ENCODE measurements at regions not wholly inside any gene's neighbourhood (a gene's known extent, or its start where the extent isn't known, plus 50 kb on each side); places are given as distances from the start of the nearest gene placed in this dataset.

DNA sequence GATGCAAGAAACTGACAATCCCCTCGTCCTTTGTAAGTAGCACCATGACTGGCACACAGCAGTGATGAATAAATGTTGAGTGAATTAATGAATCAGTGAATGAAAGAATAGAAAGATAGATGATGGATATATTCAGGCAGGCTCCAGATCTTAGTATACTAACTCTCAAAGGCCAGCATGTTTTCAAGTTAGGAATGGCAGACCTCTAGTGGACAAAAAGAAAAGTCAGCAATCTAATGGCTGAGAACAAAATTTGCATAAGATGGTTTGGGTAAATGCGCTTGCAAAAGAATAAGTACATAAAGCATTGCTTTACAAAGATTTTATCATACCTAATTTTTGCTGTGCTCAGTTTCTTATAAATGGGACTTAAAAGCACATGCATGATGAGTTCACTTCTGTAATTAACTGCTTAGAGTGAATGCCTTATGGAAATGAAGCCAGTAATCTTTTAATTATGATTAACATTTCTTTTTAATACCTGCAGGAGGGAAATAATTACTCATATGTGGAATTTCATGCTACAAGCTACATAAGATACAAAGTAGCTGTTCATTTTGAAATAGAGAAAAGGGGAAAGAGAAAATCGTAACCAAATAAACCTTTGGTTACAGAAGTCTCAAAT, 126.9 kb upstream of the GPRIN3 start:
- Histone ChIP-seq H3K27me3 (ENCODE audit: insufficient read depth, poor library complexity, severe bottlenecking) (no peaks in the 10 kb centered on the region), H3K4me3 (replicated peaks; ENCODE audit: insufficient read depth, low read length) (no peak overlapping the region), H3K27ac (replicated peaks) (no peak overlapping the region)
- DNase-seq (ENCODE audit: low read depth in 1 of 2, low spot score in 1 of 2), result peak in 1 of 2 experiments; percentile 11
- TF ChIP-seq GABPA (IDR thresholded peaks at IDR 0.05; ENCODE audit: low read depth) (no peak), POLR2AphosphoS5 (IDR thresholded peaks at IDR 0.05; ENCODE audit: low read depth) (no peak), SPI1 (IDR thresholded peaks at IDR 0.05; ENCODE audit: borderline replicate concordance, low read depth) (no peak), CTCF (IDR thresholded peaks at IDR 0.05; ENCODE audit: insufficient read depth, low read length) (peak; percentile 33), REST (IDR thresholded peaks at IDR 0.05; ENCODE audit: insufficient replicate concordance, low read depth) (no peak)

DNA sequence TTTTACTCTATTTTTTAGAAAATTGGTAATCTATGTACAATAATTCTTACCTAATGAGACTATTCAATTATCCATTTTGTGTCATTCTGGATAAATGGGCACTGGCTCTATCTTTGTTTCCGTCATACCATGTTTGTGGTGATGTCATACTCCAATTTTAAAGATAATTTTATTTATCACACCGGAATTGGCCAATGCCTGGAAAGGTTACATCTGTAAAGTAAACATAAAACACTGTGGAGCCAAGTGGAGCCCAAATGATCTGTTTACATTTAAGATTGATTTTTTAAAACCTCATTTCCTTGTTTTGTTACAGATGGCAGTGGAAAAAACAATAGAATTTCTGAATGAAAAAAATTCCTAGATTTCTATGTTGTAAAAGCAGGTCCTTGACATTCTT, 120.2 kb upstream of the GPRIN3 start:
- TF ChIP-seq SPI1 (IDR thresholded peaks at IDR 0.05; ENCODE audit: borderline replicate concordance, low read depth), result no peak
- no peak for TF ChIP-seq GABPA (IDR thresholded peaks at IDR 0.05; ENCODE audit: low read depth)
- no peak for TF ChIP-seq REST (IDR thresholded peaks at IDR 0.05; ENCODE audit: insufficient replicate concordance, low read depth)
- TF ChIP-seq CTCF (IDR thresholded peaks at IDR 0.05; ENCODE audit: insufficient read depth, low read length), result no peak
- TF ChIP-seq POLR2AphosphoS5 (IDR thresholded peaks at IDR 0.05; ENCODE audit: low read depth), result no peak
- Histone ChIP-seq H3K4me3 (replicated peaks; ENCODE audit: insufficient read depth, low read length) (no peak overlapping the region), H3K27me3 (ENCODE audit: insufficient read depth, poor library complexity, severe bottlenecking) (no peaks in the 10 kb centered on the region), H3K27ac (replicated peaks) (no peak overlapping the region)
- DNase-seq (ENCODE audit: low read depth in 1 of 2, low spot score in 1 of 2), result no peak

DNA sequence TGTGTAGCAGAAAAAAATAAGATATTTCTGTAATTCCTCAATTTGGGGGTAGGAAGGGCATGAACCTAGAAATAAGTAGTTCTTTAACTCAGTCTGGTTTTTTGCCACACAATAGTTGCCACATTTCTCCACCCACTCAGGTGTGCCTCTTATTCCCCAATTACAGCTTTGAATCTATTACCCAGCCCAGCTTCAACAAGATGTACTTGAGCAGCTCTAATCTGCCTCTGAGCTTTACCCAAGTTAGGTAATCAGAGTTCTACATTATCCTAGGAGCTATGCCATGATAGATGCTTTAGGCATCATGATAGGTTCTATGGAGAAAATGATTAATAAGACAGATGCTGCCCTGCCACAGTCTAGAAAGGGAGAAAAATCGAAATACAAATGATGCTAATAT, 117.4 kb upstream of the GPRIN3 start:
- Histone ChIP-seq H3K27me3 (ENCODE audit: insufficient read depth, poor library complexity, severe bottlenecking) (no peaks in the 10 kb centered on the region), H3K27ac (replicated peaks) (no peak overlapping the region), H3K4me3 (replicated peaks; ENCODE audit: insufficient read depth, low read length) (no peak overlapping the region)
- TF ChIP-seq CTCF (IDR thresholded peaks at IDR 0.05; ENCODE audit: insufficient read depth, low read length) (no peak), SPI1 (IDR thresholded peaks at IDR 0.05; ENCODE audit: borderline replicate concordance, low read depth) (no peak), POLR2AphosphoS5 (IDR thresholded peaks at IDR 0.05; ENCODE audit: low read depth) (no peak), GABPA (IDR thresholded peaks at IDR 0.05; ENCODE audit: low read depth) (no peak), REST (IDR thresholded peaks at IDR 0.05; ENCODE audit: insufficient replicate concordance, low read depth) (no peak)
- no peak for DNase-seq (ENCODE audit: low read depth in 1 of 2, low spot score in 1 of 2)

Data from HL-60 (cell line).